Head of caudate nucleus (tissue), 42 donors: ENCODE measurements at regions not wholly inside any gene's neighbourhood (a gene's known extent, or its start where the extent isn't known, plus 50 kb on each side); places are given as distances from the start of the nearest gene placed in this dataset.

Experiments used
- DNase-seq, 42 donors: peaks; one replicate each; pipeline versions ENCODE4 v3.0.0 to v3.0.0-alpha.2; 2020 to 2021; ENCODE audit warnings: mixed read lengths in 7 of 42
- intact Hi-C: fragments of 100-400 bp; cut with DNase I; formaldehyde crosslinking; loops from one replicate; pipeline ENCODE4 v1.15.0; 2022

DNA sequence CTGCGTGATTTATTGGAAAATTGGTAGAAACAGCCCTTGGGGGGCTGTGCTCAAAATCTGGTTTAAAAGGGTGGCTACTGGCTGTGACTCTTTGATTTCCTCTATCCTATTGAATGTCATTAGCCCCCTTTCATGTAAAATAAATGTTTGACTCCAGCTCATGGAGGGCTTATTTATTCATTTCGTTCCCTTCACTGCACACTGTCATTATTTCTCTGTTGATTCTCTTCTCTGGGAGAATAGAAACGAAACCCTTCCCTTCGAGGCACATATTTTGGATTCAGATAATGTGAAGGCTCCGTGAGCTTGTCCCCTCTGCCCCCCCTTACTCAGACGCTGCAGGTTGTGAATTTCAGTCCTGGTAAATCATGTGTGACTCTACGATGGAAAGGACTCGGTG lies 203.9 kb upstream of the GPR26 start:
- intact Hi-C loops: no loop called here
- DNase-seq: no peak

DNA sequence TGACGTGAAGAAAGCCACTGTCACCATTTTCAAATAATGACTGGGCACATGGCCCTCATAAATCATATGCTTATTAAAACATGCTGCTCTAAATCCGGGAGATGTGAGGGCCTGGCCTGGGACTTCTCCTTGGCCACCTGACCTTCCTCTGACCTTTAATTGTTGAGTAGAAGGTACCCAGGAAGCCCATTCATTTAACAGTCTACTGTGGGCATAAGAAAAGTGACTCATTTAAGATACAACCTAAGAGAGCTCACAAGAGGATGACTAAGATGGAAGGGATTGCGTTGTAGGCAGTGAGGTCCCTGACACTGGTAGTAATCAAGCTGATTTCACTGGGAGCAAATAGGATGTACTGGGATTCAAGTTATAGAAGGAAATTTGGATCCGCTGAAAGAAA lies 203.4 kb upstream of the GPR26 start:
- intact Hi-C loops: no loop called here

DNA sequence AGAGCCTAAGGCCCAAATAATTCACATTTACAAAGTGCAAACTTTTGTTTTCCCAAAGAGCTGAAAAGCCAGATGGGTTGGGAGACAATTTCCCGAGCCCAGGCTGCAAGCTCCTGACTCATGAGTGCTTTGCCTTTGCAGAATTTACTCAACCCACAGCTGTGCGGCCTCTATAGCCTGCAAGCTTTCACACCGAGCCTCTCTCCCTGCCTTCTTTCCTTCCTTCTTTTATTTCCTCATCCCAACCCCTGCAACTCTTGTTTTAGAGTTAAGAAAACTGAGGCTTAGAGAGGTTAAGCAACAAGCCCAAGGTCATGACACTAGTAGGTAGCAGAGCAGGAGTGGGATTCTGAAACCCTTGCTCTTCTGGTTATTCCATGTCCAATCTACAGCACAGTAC lies 203.0 kb upstream of the GPR26 start:
- intact Hi-C loops: no loop called here

More for the DNA sequence above, 203.4 kb upstream of the GPR26 start:
- no peak for DNase-seq

GRCh38 chr10:123463698-123464097 lies 202.5 kb upstream of the GPR26 start:
- DNase-seq: no peak
- intact Hi-C loops: no loop called here

More for the DNA sequence above, 203.0 kb upstream of the GPR26 start:
- no peak for DNase-seq

- DNase-seq: no peak
- intact Hi-C loops: no loop called here
Observed at GRCh38 chr10:123464430-123465323, 201.5 kb upstream of the GPR26 start.

DNA sequence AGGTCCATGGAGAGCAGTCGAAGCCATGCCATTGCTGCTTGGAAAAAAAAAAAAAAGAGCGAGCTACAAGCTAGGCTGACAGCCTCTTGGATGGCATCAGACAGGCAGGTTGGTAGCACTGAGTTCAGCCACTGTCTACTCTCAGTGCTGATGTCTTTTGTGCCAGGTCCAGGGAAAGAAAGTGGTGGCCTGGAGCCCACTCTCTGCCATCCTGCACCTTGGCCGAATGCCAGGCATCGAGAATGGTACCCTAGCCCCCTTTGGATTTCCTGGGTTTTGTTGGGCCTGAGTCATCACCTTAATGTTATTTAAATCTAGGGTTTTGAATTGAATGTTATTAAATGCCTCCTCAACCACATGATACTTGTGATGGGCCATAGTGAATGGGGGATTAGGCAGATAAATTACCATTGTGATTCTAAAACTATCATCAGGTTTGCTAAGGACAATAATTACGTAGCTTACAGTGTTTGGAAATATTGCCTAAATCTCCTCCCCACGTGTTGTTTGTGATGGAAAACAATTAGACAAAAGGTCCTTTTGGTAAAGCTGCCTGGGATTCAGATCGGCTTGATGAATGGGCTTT lies 195.7 kb upstream of the GPR26 start:
- intact Hi-C loops: no loop called here
- DNase-seq: no peak

GRCh38 chr10:123471811-123472210 lies 194.3 kb upstream of the GPR26 start:
- no peak for DNase-seq
- intact Hi-C loops: no loop called here

GRCh38 chr10:123472606-123473005 lies 193.5 kb upstream of the GPR26 start:
- DNase-seq: no peak
- intact Hi-C loops: no loop called here

GRCh38 chr10:123474700-123475099 lies 191.5 kb upstream of the GPR26 start:
- DNase-seq: no peak
- intact Hi-C loops: no loop called here

DNA sequence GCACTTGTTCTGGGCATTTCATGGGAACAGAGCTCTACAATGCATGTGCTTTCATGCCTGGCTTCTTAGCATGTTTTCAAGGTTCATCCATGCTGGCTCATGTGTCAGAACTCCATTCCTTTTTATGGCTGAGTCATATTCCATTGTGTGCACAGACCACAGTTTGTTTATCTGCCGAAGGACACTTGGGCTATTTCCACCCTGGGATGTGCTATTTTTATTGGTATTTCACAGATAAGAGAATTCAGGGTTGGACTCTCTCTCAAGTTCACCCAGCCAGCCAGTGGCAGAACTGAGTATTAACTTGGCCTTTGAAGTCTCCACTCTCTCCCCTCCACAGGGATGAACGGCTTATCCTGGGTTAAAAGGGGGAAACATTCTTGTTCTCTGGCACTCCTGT lies 190.7 kb upstream of the GPR26 start:
- intact Hi-C loops: no loop called here
- DNase-seq: no peak

DNA sequence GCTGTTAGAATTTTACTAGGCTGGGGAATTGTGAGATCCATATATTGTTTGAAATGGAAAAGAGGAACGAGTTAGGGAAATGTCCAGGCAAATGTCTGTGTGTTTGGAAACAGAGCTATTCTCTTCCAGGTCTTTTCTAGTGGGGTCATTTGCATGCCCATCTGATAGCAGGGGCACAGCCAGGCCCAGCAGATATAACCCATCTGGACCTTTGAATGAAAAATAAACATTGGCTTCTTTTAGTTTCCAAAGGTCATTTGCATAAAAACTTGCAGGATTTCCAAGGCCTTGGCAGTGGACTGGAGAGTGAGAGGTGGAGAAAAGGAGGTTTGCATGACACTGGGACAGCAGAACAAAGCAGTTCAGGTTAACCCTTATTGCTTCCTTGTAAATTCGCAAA lies 188.0 kb upstream of the GPR26 start:
- intact Hi-C loops: no loop called here
- DNase-seq: no peak

DNA sequence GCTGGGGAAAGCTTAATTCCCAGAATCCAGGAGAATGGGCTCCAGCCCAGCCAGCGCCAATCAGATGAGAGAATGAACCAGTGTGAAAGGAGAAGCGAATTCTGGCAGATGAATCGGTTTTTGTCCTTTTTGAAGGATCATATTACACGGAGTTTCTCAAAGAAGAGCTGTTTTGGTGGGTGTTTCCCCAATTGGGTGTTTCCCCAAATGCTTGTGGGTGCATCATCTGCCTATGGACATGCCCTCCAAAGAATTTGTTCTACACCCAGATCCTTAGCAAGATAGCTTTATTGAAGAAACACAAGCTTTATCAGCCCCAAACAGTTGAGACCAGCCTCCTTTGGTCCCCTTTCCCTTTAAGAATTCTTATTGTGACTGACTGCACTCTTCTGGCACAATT lies 186.5 kb upstream of the GPR26 start:
- intact Hi-C loops: no loop called here
- DNase-seq: no peak

GRCh38 chr10:123480344-123480743 lies 185.8 kb upstream of the GPR26 start:
- intact Hi-C loops: no loop called here
- DNase-seq: no peak

GRCh38 chr10:123480845-123481244 lies 185.3 kb upstream of the GPR26 start:
- no peak for DNase-seq
- intact Hi-C loops: no loop called here

GRCh38 chr10:123484722-123485121 lies 181.4 kb upstream of the GPR26 start:
- DNase-seq: no peak
- intact Hi-C loops: no loop called here

GRCh38 chr10:123485341-123485960 lies 180.7 kb upstream of the GPR26 start:
- DNase-seq: no peak
- intact Hi-C loops: no loop called here

GRCh38 chr10:123488436-123488835 lies 177.7 kb upstream of the GPR26 start:
- no peak for DNase-seq
- intact Hi-C loops: no loop called here

DNA sequence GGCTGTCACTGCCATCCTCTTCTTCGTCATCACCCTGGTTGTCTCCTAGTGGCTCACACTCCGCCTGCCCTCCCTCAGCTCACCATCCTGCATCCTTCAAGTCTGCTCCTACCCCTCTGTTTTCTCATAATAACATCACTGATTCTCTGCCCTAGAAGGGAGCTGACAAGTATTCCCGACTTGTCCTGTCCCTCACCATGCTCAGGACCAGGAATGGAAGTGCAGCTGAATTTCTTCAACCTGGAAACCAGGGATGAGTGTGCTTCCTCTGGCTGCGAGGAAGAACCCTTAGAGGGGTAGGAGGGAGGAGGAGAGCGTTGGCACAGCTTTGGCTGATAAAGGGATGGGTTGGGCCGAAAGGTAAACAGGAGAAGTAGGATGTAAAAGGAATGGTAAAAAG lies 174.8 kb upstream of the GPR26 start:
- intact Hi-C loops: no loop called here
- no peak for DNase-seq

DNA sequence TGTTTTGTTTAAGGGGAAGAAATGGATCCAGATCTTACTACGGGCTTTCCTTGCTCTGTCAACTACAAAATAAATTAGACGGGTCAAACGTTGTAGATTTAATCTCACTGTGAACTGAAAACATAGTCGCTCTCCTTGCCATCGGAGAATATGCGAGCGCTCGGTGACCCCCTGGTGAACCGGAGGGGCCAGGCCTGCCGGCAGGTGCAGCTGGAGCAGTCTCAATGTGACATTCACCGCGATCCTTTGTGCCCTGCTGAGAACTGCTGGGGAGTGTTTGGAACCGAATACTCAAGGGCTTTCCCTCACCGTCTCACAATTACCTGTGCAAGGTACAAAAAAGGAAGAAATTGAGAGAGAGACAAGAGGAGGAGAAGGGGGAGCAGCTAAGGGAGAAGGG lies 174.1 kb upstream of the GPR26 start:
- no peak for DNase-seq
- intact Hi-C loops: no loop called here

- no peak for DNase-seq
- intact Hi-C loops: no loop called here
Observed at GRCh38 chr10:123494301-123494808, 171.8 kb upstream of the GPR26 start.
